ENCODE measurements at regions not wholly inside any gene's neighbourhood (a gene's known extent, or its start where the extent isn't known, plus 50 kb on each side); places are given as distances from the start of the nearest gene placed in this dataset.

DNA sequence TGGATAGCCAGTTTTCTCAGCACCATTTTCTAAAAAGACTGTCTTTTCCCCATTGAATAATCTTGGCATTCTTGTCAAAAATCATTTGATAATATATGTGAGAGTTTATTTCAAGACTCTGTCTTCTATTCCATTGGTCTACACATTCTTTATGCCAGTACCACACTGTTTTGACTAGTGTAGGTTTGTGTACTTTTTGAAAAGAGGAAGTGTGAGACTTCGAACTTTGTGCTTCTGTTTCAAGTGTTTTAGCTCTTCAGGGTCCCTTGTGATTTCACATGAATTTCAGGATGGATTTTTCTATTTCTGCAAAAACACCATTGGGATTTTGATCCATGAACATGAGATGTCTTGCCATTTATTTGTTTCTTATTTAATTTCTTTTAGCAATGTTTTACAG, 78.5 kb upstream of the ALDH1A1 start:
- TF ChIP-seq CTCF (conservative IDR thresholded peaks at IDR 0.05; ENCODE audit: low read length) (no peak), EZH2phosphoT487 (IDR thresholded peaks at IDR 0.05; ENCODE audit: borderline replicate concordance, low read depth, low read length) (no peak)
- no peak for DNase-seq (ENCODE audit: low spot score)
- CTCF ChIA-PET (ENCODE audit: unreplicated experiment): no interaction called here
- intact Hi-C loops (cut with micrococcal nuclease; ENCODE audit: unreplicated experiment): no loop called here
- Histone ChIP-seq H3K4me1 (ENCODE audit: insufficient read depth, low read length, poor library complexity, severe bottlenecking) (peaks cover 6% of the 10 kb centered on the region), H3K4me3 (ENCODE audit: low read depth, low read length, poor library complexity, severe bottlenecking) (no peak overlapping the region), H2AFZ (ENCODE audit: low read length) (no peak overlapping the region), H3K4me2 (ENCODE audit: low read length) (no peak overlapping the region), H3K9me2 (ENCODE audit: insufficient read depth, low read length) (no peaks in the 10 kb centered on the region), H3K9me3 (ENCODE audit: low read length) (no peaks in the 10 kb centered on the region), H3K36me3 (ENCODE audit: insufficient read depth, low read length) (no peaks in the 10 kb centered on the region), H4K20me1 (ENCODE audit: insufficient read depth, low read length) (no peaks in the 10 kb centered on the region), H3K27ac (ENCODE audit: low read depth, low read length, poor library complexity, severe bottlenecking) (no peak overlapping the region), H3K79me2 (ENCODE audit: insufficient read depth, low read depth, low read length) (no peaks in the 10 kb centered on the region)
- POLR2A ChIA-PET: no interaction called here
- no TSS peak for BruUV-seq (replicated peaks)

GRCh38 chr9:73030370-73031030, 77.6 kb upstream of the ALDH1A1 start:
- Histone ChIP-seq H3K27ac (ENCODE audit: low read depth, low read length, poor library complexity, severe bottlenecking) (no peak overlapping the region), H3K9me2 (ENCODE audit: insufficient read depth, low read length) (no peaks in the 10 kb centered on the region), H3K4me2 (ENCODE audit: low read length) (no peak overlapping the region), H3K36me3 (ENCODE audit: insufficient read depth, low read length) (no peaks in the 10 kb centered on the region), H2AFZ (ENCODE audit: low read length) (no peak overlapping the region), H3K9me3 (ENCODE audit: low read length) (no peaks in the 10 kb centered on the region), H4K20me1 (ENCODE audit: insufficient read depth, low read length) (no peaks in the 10 kb centered on the region), H3K79me2 (ENCODE audit: insufficient read depth, low read depth, low read length) (no peaks in the 10 kb centered on the region), H3K4me1 (ENCODE audit: insufficient read depth, low read length, poor library complexity, severe bottlenecking) (peaks cover 11% of the 10 kb centered on the region), H3K4me3 (ENCODE audit: low read depth, low read length, poor library complexity, severe bottlenecking) (no peak overlapping the region)
- ChIA-PET POLR2A (no interaction called here), CTCF (ENCODE audit: unreplicated experiment) (no interaction called here)
- intact Hi-C loops (cut with micrococcal nuclease; ENCODE audit: unreplicated experiment): no loop called here
- DNase-seq (ENCODE audit: low spot score): no peak
- BruUV-seq (replicated peaks): no TSS peak
- TF ChIP-seq CTCF (conservative IDR thresholded peaks at IDR 0.05; ENCODE audit: low read length) (no peak), EZH2phosphoT487 (IDR thresholded peaks at IDR 0.05; ENCODE audit: borderline replicate concordance, low read depth, low read length) (no peak)

DNA sequence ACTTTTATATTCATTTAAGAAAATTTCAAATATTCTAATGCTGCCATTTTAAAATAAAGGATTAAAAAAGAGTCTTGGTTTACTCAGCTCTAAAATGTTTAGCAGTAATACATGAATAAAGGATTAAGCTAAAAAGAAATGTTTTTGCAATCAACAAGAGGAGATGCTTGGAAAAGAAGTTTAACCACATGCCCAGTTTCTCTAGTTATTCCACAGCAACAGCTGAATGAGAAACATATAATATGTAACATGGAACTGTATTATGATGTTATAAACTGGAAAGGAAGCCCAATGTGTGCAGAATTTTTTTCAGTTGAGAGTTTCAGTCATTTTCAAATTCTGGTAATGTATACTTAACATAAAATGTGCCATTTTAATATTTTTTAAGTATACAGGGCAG, 76.5 kb upstream of the ALDH1A1 start:
- BruUV-seq (replicated peaks): no TSS peak
- H3K4me1 ChIP-seq (ENCODE audit: insufficient read depth, low read length, poor library complexity, severe bottlenecking): peaks cover 11% of the 10 kb centered on the region
- H3K4me2 ChIP-seq (ENCODE audit: low read length): no peak overlapping the region
- no peak overlapping the region for H2AFZ ChIP-seq (ENCODE audit: low read length)
- H3K36me3 ChIP-seq (ENCODE audit: insufficient read depth, low read length): no peaks in the 10 kb centered on the region
- no peaks in the 10 kb centered on the region for H3K9me2 ChIP-seq (ENCODE audit: insufficient read depth, low read length)
- H3K79me2 ChIP-seq (ENCODE audit: insufficient read depth, low read depth, low read length): no peaks in the 10 kb centered on the region
- no peaks in the 10 kb centered on the region for H3K9me3 ChIP-seq (ENCODE audit: low read length)
- DNase-seq (ENCODE audit: low spot score): no peak
- intact Hi-C loops (cut with micrococcal nuclease; ENCODE audit: unreplicated experiment): no loop called here
- ChIA-PET CTCF (ENCODE audit: unreplicated experiment) (no interaction called here), POLR2A (no interaction called here)
- H3K27ac ChIP-seq (ENCODE audit: low read depth, low read length, poor library complexity, severe bottlenecking): no peak overlapping the region
- TF ChIP-seq EZH2phosphoT487 (IDR thresholded peaks at IDR 0.05; ENCODE audit: borderline replicate concordance, low read depth, low read length): no peak
- H4K20me1 ChIP-seq (ENCODE audit: insufficient read depth, low read length): no peaks in the 10 kb centered on the region
- H3K4me3 ChIP-seq (ENCODE audit: low read depth, low read length, poor library complexity, severe bottlenecking): no peak overlapping the region
